GM19328 (cell line): ENCODE measurements at regions not wholly inside any gene's neighbourhood (a gene's known extent, or its start where the extent isn't known, plus 50 kb on each side); places are given as distances from the start of the nearest gene placed in this dataset.
"Not testable (repeated sequence)": the region's sequence is repeated elsewhere in the genome, so short reads cannot be mapped to it uniquely, and the experiment has no call there.

Experiments
- ATAC-seq: cut with Tn5 transposase; IDR thresholded peaks from one replicate; pipeline ENCODE4 v1.9.1; 2021; ENCODE audit warnings: mild to moderate bottlenecking, moderate library complexity; ENCODE audit not compliant: unreplicated experiment

- ATAC-seq: no peak
These were observed 175.4 kb downstream of the ISL1 start for GRCh38 chr5:51558682-51559081.

GRCh38 chr5:51559339-51559738 lies 176.1 kb downstream of the ISL1 start:
- ATAC-seq: no peak

GRCh38 chr5:51559921-51560658 lies 176.8 kb downstream of the ISL1 start:
- no peak for ATAC-seq

GRCh38 chr5:51566953-51567352 lies 183.7 kb downstream of the ISL1 start:
- ATAC-seq: no peak

GRCh38 chr5:51567636-51568035 lies 184.4 kb downstream of the ISL1 start:
- no peak for ATAC-seq

GRCh38 chr5:51573835-51574234 lies 190.6 kb downstream of the ISL1 start:
- ATAC-seq: no peak

- ATAC-seq: no peak
These were observed 199.7 kb downstream of the ISL1 start for GRCh38 chr5:51582871-51583394.

GRCh38 chr5:51598026-51598425 lies 214.8 kb downstream of the ISL1 start:
- ATAC-seq: no peak

GRCh38 chr5:51599587-51599986 lies 216.3 kb downstream of the ISL1 start:
- ATAC-seq: no peak

- no peak for ATAC-seq
These were observed 221.1 kb downstream of the ISL1 start for GRCh38 chr5:51604324-51604723.

GRCh38 chr5:51606921-51607320 lies 223.7 kb downstream of the ISL1 start:
- ATAC-seq: no peak

- no peak for ATAC-seq
These were observed 235.0 kb downstream of the ISL1 start for GRCh38 chr5:51618234-51618633.

- ATAC-seq: no peak
These were observed 237.9 kb downstream of the ISL1 start for GRCh38 chr5:51621156-51621555.

- ATAC-seq: no peak
These were observed 239.0 kb downstream of the ISL1 start for GRCh38 chr5:51622161-51622790.

GRCh38 chr5:51625224-51625968 lies 242.1 kb downstream of the ISL1 start:
- no peak for ATAC-seq

- no peak for ATAC-seq
These were observed 248.8 kb downstream of the ISL1 start for GRCh38 chr5:51632027-51632426.

GRCh38 chr5:51632793-51633192 lies 249.5 kb downstream of the ISL1 start:
- no peak for ATAC-seq

GRCh38 chr5:51636973-51637372 lies 253.7 kb downstream of the ISL1 start:
- ATAC-seq: not testable (repeated sequence)

- no peak for ATAC-seq
These were observed 261.7 kb downstream of the ISL1 start for GRCh38 chr5:51644976-51645375.

GRCh38 chr5:51646482-51646881 lies 263.2 kb downstream of the ISL1 start:
- no peak for ATAC-seq

GRCh38 chr5:51650824-51651223 lies 267.6 kb downstream of the ISL1 start:
- ATAC-seq: no peak

- no peak for ATAC-seq
These were observed 268.2 kb downstream of the ISL1 start for GRCh38 chr5:51651476-51651875.
